RPMI8226 (cell line): ENCODE measurements at regions not wholly inside any gene's neighbourhood (a gene's known extent, or its start where the extent isn't known, plus 50 kb on each side); places are given as distances from the start of the nearest gene placed in this dataset.
"Not testable (repeated sequence)": the region's sequence is repeated elsewhere in the genome, so short reads cannot be mapped to it uniquely, and the experiment has no call there.

Experiments
- DNase-seq: peaks from one replicate; pipeline ENCODE4 v3.0.0-alpha.2; 2015

- DNase-seq = no peak
Observed at GRCh38 chr1:118291661-118292060, 106.6 kb upstream of the SPAG17 start.

DNA sequence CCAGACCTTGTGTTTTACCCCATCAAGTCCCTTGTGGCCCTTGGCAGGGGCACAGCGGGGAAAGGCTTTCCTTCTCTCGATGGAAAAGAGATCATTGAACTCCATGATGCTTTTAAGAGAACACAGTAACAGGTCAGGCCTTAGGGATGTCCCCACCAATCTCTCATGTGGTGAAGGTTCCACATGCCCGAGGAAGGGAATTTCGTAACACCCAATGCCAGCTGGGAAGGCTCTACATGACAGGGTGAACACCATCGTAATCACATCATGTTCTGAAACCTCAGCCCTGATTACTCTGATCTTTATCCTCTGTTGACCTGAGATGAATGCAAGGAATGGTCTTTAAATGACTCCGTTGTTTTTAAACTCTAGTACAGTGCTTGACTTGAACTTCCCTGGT lies 105.5 kb upstream of the SPAG17 start:
- DNase-seq = no peak

GRCh38 chr1:118290046-118290445 lies 105.0 kb upstream of the SPAG17 start:
- DNase-seq = no peak

GRCh38 chr1:118280656-118281055 lies 95.6 kb upstream of the SPAG17 start:
- DNase-seq = not testable (repeated sequence)

- no peak for DNase-seq
Observed at GRCh38 chr1:118275472-118276115, 90.6 kb upstream of the SPAG17 start.

DNA sequence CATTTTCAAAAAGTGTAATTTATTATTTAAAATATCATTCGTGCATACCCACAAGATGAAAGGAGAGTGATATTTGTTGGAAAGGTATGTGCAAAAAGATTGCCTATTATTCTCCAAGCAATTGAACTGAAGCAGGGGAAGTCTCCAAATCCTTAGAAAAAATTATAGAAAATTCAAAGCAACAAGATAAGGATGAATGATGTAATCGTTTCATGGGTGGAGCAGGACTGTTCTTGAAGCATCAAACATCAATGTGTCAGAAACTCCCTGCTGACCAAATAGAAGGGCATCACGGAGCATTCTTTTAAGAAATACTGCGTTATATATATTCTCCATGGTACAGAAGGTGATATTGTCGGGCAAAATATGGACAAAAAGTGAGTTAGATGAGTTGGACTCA lies 87.9 kb upstream of the SPAG17 start:
- no peak for DNase-seq

- DNase-seq = no peak
Observed at GRCh38 chr1:118271883-118272282, 86.9 kb upstream of the SPAG17 start.

- no peak for DNase-seq
Observed at GRCh38 chr1:118269598-118269997, 84.6 kb upstream of the SPAG17 start.

GRCh38 chr1:118266436-118266835 lies 81.4 kb upstream of the SPAG17 start:
- DNase-seq = no peak

DNA sequence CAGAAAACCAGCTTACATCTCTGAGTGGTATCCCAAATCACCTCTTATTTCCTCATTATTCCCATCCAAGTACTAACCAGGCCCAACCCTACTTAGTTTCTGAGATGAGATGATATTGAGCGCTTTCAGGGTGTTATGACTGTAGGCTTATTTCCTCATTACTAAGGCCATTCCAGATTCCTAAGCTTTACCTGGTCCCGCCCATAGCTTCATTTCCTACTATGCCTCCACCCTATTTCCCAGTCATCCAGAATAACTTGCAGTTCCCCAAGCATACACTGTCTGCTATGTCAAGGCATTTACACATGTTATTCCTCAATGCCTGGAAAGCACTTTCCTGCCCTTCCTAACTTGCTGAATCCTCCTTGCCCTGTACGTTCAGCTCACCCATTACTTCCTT lies 79.3 kb upstream of the SPAG17 start:
- DNase-seq = no peak

DNA sequence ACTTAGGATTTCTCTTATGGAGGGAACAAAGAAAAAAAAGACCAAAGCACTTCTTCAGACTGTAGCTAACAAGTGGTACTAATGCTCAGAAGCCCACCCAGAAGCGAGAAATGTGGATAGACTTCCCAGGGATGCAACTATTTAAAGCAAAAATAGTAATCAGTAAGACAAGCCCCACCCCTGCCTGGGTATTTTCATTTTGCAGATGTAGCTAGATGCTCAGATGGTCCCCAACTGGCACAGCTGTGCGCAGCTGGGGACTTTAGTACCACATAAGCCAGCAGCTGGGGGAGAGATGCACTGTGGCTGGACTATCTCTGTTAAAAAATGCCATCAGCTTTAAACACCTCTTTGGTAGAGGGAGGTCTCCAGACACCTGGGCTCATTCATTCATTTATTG lies 77.8 kb upstream of the SPAG17 start:
- no peak for DNase-seq

DNA sequence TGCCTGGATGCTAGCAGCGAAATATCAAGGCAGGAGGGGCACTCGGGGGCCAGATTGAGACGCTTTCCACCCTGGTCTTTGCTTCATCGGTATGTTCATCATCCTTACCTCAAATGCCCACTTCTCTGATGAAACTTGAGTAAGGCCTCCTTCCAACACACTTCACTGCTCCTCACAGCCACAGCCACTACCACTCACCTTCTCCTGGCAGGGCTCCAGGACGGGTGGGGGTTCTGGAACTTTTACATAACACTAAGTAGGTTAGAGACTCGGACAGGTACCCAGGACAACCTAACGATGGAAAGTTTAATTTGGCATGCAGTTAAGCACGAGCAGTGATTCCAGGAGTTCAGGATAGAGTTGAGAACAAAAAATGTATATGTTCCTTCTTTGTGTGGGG lies 73.9 kb upstream of the SPAG17 start:
- DNase-seq = no peak

- DNase-seq = no peak
Observed at GRCh38 chr1:118257946-118258345, 72.9 kb upstream of the SPAG17 start.

DNA sequence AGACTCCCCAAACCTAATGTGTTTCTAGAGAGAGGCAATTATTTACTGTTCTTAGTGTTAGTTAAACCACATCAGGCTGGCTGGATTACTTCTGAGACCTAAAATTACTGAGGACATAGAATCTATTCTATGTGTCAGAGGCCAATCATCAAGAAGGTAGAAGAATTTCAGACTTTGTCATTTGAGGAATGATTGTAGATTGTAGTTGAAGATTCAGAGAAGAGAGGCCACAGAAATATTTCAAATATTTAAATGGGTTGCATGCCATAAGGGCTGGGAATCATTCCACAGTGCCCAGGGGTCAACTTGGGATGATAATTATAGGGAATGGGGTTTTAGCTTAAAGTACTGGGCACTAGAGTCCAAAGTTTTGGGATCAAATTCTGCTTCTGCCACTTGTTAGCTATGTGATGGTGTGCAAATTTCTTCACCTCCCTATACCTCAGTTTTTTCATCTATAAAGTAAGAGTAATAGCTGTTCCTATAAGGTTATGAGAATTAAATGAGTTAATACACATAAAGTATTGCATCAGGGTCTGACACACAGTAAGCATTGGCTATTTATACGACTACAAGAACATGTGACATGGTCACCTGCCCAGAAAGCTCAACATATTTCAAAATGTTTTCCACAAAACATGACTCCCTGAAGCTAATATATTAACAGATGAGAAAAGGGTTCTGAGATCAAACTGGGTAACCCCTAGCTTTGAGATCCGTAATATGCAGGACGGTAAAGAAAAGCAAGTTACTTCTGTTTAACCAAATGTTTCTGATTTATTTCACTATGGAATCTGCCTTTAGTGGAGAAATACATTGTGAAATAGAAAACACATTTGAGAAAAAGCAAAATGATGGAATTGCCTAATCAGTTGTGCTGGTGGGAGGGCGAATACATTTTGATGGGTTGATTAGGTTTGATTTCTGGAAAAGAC lies 69.7 kb upstream of the SPAG17 start:
- no peak for DNase-seq

DNA sequence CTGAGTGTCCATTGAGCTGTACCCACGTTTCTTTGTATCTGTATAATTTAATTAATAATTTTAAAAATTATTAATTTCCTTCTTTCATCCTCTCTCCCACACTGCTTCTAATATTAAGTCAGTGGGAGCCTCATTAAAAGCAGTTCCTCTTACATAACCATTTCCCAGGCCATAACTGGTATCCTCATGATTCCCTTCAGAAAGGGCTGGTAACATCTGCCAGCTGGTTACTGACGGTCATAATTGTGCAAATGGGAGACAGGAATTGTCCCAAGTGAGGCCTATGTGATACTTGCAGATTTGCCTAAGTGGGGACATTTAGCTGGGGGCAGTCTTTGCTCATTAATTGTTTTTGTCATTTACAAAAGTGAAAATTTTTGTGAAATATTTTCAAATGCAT lies 69.0 kb upstream of the SPAG17 start:
- DNase-seq = no peak

DNA sequence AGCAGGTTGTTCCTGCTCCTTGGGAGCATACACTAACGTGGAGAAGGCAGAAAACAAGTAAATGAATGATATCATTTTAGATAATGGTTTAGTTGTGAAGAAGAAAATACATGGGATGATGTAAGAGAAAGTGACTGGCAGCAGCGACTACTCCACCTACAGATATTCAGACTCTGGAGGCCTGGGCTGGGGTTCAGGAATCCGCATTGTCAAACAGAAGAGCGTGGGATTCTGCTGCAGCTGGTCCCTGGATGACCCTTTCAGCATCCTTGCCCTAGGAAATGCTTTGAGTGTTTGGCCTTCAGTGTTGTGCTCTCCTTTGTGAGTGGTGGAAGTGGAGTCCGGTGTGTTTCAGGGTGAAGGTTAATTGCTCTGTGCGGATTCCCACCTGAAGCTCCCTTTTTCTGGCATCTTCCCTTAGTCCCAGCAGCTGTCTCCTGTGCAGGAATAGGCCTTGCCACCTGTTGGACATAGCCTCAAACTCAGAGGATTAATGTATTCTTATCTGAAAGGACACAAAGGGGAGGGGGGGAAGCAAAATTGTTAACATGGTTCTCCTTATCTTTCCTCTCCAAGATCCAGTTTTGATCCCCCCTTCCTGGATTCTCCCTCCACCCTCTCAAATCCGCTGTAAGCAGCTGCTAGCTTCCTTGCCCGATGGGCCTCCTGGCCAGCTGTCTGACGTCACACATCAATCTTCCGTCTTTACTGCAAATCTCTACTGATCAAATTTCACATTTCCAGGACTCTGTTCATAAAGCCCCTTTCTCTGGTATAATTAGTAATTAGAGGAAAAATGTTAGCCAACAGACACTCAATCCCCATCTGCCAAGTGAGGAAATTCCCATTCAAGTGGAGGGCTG lies 68.3 kb upstream of the SPAG17 start:
- DNase-seq = no peak

GRCh38 chr1:118252624-118253023 lies 67.6 kb upstream of the SPAG17 start:
- DNase-seq = no peak

DNA sequence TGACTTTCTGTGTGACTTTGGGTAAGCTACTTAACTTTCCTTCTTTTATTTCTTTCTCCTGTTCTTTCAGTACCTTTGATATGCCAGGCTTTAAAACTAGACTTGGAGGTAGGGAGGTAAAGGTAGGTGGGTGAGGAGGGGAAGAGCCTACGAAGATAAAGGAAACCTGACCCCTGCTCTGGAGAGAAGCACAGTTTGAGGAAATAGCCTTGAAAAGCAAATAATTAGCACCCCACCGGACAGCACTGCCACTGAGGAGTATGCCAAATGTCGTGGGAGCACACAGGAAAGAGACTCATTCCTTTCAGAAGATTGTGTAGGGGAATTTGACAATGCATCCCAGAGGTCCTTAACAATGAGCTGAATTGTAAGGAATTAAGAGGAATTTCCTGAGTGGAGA lies 65.2 kb upstream of the SPAG17 start:
- no peak for DNase-seq

DNA sequence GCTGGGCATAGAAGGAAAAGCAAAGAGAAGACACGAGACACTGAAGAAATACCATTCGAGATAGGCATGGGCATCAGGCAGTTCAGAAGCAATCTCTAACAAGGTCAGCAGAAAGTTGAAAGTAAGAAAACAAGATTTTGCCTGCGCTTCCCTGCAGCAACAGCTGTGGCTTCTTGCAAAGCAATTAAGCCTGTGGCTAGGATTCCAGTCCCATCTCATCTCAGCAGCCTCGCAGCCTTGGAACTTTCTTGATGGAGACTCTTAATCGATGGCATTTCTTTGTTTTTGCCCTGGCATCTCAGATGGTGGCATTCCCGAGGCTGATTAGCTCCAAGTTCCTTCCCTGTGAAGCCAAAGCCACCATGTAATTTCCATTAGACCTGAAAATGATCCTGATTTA lies 64.6 kb upstream of the SPAG17 start:
- DNase-seq = no peak

DNA sequence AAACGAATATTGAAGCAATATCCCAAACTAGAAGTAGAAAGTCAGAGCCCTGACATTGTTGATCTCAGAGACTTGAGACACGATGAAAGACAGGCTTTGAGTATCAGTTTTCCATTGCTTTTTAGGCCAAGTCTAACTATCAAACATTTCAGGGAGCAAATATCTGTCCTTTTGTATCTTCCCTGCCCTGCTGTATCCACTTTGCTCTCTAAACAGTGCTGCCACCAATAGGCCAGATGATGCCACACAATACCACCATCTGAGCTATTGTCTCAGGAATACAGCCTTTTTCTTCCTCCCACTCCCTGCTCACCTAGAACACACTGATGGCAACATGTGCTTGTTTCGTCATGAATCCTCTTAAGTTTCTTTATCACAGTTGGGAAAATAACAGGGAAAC lies 62.6 kb upstream of the SPAG17 start:
- DNase-seq = no peak

- no peak for DNase-seq
Observed at GRCh38 chr1:118246646-118247045, 61.6 kb upstream of the SPAG17 start.

- no peak for DNase-seq
Observed at GRCh38 chr1:118244194-118244593, 59.2 kb upstream of the SPAG17 start.

- no peak for DNase-seq
Observed at GRCh38 chr1:118243269-118243668, 58.2 kb upstream of the SPAG17 start.
